Left renal pelvis (tissue), 4 donors: ENCODE measurements at regions not wholly inside any gene's neighbourhood (a gene's known extent, or its start where the extent isn't known, plus 50 kb on each side); places are given as distances from the start of the nearest gene placed in this dataset.

Source experiments
- DNase-seq, 4 donors: peaks; one replicate each; pipeline ENCODE4 v3.0.0-alpha.2; 2013; ENCODE audit warnings: low read depth in 4 of 4, low spot score in 3 of 4

DNA sequence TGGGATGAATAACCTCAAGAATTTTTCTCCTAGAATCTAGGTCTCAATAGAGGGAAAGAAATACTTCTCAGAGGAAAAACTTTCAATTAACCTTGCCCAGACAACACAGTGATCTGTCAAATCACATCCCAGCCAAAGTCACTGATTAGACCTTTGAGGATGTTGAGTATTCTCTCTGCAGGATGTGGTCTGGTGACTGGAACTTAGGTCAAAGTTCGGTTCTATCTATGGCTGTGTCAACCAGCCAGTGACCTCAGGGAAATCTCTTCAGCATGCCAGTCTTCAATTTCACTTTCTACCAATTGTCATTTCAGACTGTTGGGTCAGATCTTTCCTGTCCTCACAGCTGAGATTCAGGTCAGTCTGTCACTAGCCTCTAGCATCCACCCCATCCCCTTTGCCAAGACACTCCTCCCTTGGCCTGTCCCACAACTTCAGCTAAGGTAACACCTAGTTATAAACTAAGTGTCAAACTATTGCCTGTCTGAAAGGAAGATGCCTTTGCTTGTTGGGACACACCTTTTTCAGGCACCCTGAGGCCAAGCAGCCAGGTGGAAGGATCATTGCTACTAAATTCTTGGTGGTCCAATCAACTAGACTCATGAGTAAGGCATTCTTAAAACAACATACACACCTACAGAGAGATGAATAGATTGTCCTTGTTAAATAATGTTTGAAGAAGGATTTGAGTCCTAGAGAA lies 156.3 kb upstream of the FST start:
- no peak for DNase-seq

- DNase-seq, result no peak
Measured at GRCh38 chr5:53326424-53327153, 153.8 kb upstream of the FST start.

DNA sequence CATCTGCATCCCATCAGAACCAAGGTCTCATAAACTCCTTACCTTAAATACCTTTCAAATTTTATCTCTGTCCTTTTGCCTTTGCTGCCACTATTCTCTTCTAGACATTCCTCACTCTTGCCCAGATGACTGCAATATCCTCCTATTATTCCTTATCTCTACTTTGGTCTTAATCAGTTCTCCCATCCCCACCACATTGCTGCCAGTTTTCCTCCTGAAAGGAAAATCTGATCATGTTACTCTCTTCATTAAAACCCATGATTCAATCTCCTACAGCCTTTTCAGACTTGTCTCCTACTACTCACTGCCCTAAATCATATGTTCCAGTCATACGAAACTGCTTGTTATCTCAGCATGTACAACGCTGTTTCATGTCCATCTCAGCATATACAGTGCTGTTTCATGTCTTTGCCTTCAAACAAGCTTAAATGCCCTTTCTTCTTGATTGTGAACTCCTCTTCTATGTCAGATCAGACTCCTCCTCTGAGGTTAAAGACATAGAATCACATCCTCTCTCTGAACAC lies 152.6 kb upstream of the FST start:
- no peak for DNase-seq

DNA sequence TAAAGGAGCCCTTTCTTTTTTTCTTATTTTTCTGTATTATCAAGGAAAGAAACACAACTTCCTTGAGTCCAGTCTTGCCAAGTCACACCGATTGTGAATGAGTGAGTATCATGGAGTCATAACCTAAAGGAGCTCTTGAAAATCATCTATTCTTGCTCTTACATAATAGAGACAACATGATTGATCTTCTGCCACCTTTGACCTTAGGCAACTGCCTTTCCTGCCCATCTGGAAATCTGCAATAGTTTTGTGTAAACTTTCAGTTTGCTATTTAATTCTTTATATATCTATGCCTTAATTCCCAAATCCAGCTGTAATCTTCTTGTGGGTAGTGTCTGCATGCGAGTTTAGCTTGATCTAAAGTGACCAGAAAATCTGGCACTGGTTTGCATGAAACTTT lies 149.9 kb upstream of the FST start:
- DNase-seq, result no peak

DNA sequence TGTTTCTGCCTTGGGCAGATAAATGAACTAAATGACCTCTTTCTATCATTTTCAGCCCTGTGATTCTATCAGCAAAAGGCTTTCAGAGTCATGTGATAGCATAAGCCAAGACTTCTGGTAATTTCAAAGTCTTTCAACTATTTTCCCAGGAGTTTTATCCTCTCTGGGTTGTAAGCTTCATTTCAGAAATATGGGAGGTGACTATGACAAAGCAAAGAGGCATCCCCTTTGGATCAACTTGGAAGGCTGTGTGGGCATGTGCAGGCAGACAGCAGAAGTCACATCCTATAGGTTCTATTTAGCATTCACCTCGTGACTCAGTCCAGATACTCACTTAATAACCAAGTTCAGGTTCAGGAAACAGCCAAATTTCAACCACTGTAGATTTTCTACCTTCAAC lies 149.0 kb upstream of the FST start:
- DNase-seq, result no peak

- no peak for DNase-seq
Measured at GRCh38 chr5:53333160-53333559, 147.3 kb upstream of the FST start.

GRCh38 chr5:53334431-53334941 lies 145.9 kb upstream of the FST start:
- no peak for DNase-seq

DNA sequence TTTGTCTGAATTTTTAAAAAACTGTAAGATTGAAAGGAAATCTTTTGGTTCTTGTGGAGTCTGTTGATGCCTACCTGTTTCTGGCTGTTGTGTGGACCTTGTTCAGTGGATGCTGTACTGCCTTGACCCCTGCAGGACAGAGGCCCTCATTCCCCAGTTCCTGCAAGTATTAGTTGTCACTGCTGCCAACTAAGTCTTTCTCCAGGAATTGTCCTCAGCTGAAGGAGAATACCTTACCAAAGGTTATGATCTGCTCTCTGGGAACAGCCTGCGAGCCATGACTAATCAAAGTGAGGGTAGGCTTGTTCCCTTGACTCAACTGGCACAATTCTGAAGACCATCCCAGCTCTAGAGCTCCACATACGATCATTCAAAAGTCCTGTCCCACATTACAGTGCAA lies 145.3 kb upstream of the FST start:
- no peak for DNase-seq

GRCh38 chr5:53337827-53338226 lies 142.6 kb upstream of the FST start:
- no peak for DNase-seq

DNA sequence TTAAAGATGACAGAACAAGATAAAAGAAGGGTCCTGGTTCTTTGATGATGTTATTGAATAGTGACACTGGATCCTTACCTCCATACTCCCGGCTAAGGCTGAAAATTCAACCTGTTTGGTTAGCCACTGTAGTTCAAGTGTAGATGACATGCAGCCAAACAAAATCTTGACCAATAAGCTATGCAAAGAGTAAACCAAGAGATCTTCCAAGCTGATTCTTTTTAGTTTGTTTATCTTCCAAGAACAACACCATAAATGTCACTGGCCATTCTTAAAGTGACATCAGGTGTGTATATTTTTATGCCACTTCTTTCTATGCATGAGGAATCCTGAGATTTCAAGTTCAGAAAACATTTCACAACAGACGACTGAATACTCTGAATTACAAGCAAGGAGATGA lies 141.5 kb upstream of the FST start:
- no peak for DNase-seq

GRCh38 chr5:53339962-53340540 lies 140.4 kb upstream of the FST start:
- DNase-seq, result no peak

DNA sequence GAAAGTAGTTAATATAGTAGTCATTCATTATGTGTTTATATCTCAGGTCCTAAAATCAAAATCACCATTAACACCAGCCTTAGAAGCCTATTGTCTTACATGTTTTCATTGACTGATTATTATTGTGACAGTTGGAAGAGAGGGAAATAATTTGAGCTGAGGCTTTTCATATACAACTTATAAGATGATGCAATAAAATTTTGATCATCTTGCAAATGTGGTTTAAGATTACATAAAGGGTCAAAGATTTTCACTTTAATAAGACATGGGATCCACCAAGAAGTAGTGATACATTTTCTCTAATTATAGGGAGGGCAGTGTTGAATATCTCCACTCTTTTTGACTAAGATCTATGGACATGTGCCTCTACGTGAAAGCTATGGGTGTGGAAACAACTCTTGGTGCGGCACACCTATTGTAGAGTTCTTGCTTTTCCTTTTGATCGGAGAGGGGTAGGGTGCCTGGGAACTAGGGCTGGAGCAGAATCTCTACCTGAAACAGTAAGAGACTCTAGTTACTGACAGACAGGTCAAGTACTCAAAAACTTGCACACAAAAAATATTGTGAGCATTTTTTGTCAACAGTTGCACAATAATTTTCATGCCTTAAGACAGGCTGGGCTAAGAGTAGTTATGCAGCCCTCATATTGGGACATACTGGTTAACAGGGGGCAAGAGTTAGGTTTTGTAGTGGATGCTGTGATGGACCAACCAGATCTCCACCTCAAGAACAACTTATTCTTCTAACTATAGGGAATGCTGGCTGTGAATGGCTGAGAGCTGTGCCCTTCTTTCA lies 139.3 kb upstream of the FST start:
- DNase-seq, result no peak

DNA sequence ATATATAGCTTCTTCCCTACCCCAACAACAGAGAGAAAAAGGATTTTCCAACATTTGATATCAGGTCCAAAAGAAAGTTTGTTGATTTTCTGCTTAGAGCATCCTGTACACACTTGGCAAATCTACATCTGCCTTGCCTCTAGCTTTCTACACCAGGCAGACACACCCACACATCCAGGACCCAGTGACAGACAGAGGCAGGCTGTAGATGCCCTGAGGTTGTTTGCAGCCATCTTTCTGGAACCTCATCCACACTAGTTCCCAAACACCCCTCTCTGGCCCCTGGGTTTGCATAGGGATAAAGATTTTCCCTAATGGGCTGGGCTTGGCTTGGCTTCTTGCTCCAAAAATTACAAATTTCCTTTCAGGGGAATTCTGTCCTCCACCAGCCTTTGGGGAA lies 138.2 kb upstream of the FST start:
- no peak for DNase-seq

DNA sequence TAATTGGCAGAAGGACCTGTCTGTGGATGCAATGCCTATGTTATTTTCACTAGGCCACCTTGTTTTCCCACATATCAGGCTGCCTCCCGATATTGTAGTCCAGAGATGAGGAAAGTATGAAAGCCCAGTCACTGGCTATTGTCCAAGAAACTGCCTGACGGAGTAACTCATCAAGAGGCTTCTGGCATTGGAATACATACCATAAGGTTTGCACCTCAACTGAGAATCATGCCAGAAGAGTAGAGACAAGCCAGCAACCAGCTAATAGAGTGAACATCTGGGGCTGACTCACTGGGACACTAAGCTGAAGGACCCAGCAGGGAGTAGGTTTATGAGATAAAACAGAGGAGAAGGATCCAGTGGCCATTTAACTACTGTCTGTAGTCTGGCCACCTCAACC lies 137.2 kb upstream of the FST start:
- no peak for DNase-seq

GRCh38 chr5:53350368-53350767 lies 130.1 kb upstream of the FST start:
- no peak for DNase-seq

GRCh38 chr5:53350991-53351770 lies 129.2 kb upstream of the FST start:
- no peak for DNase-seq

- DNase-seq, result no peak
Measured at GRCh38 chr5:53355316-53355715, 125.1 kb upstream of the FST start.

GRCh38 chr5:53355931-53356330 lies 124.5 kb upstream of the FST start:
- no peak for DNase-seq

- DNase-seq, result no peak
Measured at GRCh38 chr5:53357439-53357838, 123.0 kb upstream of the FST start.

DNA sequence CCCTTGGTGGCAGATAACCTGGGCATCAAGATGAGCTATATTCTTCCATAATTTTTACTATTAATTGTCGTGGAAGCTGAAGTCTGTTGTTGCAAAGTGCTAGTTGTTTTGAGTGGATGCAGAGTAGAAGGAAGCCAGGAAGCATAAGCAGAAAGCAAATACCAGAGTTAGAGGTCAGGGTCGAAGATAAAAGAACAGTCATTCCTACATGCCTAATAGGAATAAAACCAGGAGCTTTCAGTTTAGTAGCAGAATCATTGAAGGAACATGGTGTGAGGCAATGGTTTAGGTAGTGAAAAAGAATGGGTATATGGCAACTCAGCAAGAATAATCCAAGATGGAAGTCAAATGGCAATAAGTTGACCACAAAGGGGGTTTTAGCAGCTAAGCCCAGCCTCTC lies 121.6 kb upstream of the FST start:
- no peak for DNase-seq
